PFSK-1 (cell line): ENCODE measurements at regions not wholly inside any gene's neighbourhood (a gene's known extent, or its start where the extent isn't known, plus 50 kb on each side); places are given as distances from the start of the nearest gene placed in this dataset.

Experiments
- FOXP2 ChIP-seq: optimal IDR thresholded peaks from 2 replicates; pipeline ENCODE3; 2011; ENCODE audit warnings: borderline replicate concordance, control low read depth, inconsistent platforms; ENCODE audit not compliant: insufficient read depth; ENCODE audit errors: extremely low read length, extremely low read depth
- POLR2AphosphoS5 ChIP-seq: IDR thresholded peaks from 2 replicates; pipeline ENCODE4 v1.6.1; 2012; ENCODE audit warnings: low read depth, mild to moderate bottlenecking, control low read depth, low read length, moderate library complexity
- SIN3A ChIP-seq: IDR thresholded peaks from 2 replicates; pipeline ENCODE4 v1.6.1; 2012; ENCODE audit warnings: mild to moderate bottlenecking, low read length, moderate library complexity, borderline replicate concordance; ENCODE audit not compliant: insufficient read depth
- TAF1 ChIP-seq: IDR thresholded peaks from 2 replicates; pipeline ENCODE4 v1.6.1; 2012; ENCODE audit warnings: low read length, control low read depth, borderline replicate concordance; ENCODE audit not compliant: insufficient read depth
- TF ChIP-seq, protein P1 (sequence below), 2 experiments: IDR thresholded peaks; 2 replicates each; pipeline versions ENCODE4 v1.6.1 to v1.8.0; 2011 to 2012; ENCODE audit warnings: low read depth in 2 of 2, low read length in 2 of 2, control low read depth in 1 of 2, inconsistent platforms in 1 of 2, mild to moderate bottlenecking in 1 of 2, moderate library complexity in 1 of 2; ENCODE audit not compliant: insufficient read depth in 1 of 2

DNA sequence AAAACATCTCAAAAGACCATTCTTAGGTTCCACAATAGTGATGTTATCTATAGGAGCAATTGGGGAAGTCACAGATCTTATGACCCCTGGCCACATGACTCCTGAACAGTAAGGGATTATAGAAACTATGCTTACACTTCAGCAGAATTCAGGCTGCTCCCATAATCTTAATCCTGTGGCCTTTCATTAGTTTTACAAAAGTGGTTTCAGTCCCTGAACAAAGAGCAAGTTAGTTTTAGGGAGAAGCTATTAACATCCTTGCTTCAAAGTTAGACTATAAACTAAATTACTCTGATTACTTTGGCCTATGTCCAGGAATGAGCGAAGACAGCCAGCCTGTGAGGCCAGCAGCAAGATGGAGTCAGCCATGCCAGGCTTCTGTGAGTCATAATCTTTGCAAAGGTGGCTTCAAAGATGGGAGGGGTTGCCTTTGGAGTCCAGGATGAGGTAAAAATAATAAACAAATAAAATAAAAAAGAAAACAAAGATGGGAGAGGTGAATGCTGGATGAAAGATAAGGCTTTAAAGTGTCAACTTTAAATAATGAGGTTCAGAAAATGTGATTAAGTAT lies 168.7 kb upstream of the NDUFV2 start:
- TF ChIP-seq POLR2AphosphoS5 (no peak), TAF1 (no peak), FOXP2 (no peak), SIN3A (no peak)
- TF ChIP-seq, protein P1, sequence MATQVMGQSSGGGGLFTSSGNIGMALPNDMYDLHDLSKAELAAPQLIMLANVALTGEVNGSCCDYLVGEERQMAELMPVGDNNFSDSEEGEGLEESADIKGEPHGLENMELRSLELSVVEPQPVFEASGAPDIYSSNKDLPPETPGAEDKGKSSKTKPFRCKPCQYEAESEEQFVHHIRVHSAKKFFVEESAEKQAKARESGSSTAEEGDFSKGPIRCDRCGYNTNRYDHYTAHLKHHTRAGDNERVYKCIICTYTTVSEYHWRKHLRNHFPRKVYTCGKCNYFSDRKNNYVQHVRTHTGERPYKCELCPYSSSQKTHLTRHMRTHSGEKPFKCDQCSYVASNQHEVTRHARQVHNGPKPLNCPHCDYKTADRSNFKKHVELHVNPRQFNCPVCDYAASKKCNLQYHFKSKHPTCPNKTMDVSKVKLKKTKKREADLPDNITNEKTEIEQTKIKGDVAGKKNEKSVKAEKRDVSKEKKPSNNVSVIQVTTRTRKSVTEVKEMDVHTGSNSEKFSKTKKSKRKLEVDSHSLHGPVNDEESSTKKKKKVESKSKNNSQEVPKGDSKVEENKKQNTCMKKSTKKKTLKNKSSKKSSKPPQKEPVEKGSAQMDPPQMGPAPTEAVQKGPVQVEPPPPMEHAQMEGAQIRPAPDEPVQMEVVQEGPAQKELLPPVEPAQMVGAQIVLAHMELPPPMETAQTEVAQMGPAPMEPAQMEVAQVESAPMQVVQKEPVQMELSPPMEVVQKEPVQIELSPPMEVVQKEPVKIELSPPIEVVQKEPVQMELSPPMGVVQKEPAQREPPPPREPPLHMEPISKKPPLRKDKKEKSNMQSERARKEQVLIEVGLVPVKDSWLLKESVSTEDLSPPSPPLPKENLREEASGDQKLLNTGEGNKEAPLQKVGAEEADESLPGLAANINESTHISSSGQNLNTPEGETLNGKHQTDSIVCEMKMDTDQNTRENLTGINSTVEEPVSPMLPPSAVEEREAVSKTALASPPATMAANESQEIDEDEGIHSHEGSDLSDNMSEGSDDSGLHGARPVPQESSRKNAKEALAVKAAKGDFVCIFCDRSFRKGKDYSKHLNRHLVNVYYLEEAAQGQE (IDR thresholded peaks at IDR 0.05; ENCODE audit: insufficient read depth in 1 of 2, low read depth in 2 of 2, low read length in 2 of 2) = no peak

DNA sequence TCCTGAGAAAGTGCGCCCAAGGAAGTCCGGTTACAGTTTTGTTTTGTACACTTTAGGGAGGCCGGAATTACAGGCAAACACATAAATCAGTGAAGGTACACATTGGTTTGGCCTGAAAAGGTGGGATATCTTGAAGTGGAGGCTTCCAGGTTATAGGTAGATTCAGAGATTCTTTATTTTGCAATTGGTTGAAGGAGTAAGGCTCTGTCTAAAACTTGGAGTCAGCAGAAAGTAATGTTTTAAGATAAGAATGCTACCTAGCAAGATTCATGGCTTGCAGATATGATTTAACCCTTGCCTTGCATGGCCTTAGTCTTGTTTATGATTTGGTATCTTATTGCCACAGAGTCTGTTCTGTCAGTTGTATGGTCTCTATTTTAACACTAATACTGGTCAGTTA lies 165.9 kb upstream of the NDUFV2 start:
- no peak for TF ChIP-seq TAF1
- TF ChIP-seq FOXP2 = no peak
- TF ChIP-seq, protein P1 (IDR thresholded peaks at IDR 0.05; ENCODE audit: insufficient read depth in 1 of 2, low read depth in 2 of 2, low read length in 2 of 2) = no peak
- no peak for TF ChIP-seq POLR2AphosphoS5
- no peak for TF ChIP-seq SIN3A

DNA sequence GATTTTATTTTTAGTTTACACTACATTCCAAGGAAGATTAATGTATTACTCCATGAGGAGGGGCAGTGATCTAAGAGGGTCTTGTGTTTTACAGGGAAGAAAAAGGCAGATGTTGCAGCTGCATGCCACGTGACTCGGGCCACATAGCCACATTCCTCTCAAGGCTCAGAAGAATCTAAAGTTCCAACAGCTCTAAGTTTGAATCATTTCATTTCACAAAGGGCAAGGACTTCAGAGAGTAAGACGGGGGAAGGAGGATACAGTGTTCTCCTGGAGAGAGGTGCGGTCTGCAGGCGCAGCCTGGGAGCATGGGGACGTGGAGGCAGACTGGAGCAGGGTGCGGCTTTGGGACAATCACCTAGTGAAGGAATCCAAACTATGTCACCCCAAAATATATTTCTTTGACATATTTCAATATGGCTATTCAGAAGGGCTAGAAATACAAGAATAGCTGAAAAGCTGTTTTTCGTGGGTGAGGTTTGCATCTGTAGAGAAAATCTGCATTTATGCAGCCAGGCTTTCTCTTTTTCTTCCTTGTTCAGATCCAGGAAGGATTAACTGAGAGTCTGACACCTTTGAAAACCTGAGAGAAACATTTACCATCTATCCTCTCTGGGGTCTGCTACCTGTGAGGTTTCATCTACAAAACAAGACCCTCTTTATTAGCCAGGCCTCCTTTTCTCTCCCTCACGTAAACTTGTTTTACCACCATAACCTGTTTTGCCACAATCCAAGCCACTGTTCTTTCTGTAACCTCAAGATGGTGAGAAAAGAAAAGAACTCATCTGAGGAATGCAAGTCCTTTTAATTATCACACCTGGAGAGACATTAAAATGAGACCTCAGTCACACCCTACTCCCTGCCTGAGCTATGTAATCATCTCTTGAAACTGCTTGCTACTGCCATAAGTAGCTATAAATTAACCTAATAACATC lies 165.1 kb upstream of the NDUFV2 start:
- TF ChIP-seq SIN3A = no peak
- no peak for TF ChIP-seq POLR2AphosphoS5
- TF ChIP-seq, protein P1 (IDR thresholded peaks at IDR 0.05; ENCODE audit: insufficient read depth in 1 of 2, low read depth in 2 of 2, low read length in 2 of 2) = no peak
- TF ChIP-seq FOXP2 = no peak
- no peak for TF ChIP-seq TAF1

DNA sequence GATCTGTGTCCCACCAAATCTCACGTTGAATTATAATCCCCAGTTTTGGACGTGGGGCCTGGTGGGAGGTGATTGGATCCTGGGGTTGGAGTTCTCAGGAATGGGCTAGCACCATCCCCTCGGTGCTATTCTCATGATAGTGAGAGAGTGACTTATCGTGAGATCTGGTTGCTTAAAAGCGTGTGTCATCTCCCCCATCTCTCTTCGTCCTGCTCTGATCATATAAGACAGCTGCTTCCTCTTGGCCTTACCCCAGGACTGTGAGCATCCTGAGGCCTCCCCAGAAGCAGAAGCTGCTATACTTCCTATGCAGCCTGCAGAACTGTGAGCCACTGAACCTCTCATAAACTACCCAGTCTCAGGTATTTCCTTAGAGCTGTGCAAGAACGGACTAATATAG lies 163.7 kb upstream of the NDUFV2 start:
- TF ChIP-seq TAF1 (no peak), FOXP2 (no peak), POLR2AphosphoS5 (no peak), SIN3A (no peak)
- TF ChIP-seq, protein P1 (IDR thresholded peaks at IDR 0.05; ENCODE audit: insufficient read depth in 1 of 2, low read depth in 2 of 2, low read length in 2 of 2) = no peak
